PC-9 (cell line): ENCODE measurements at regions not wholly inside any gene's neighbourhood (a gene's known extent, or its start where the extent isn't known, plus 50 kb on each side); places are given as distances from the start of the nearest gene placed in this dataset.

Experiments
- BruUV-seq: library from RNA; stranded (reverse); fragments of 400-500 nt; replicated peaks from 2 replicates; lab custom pipeline; 2021; lab: Mats Ljungman, UMichigan
- CTCF ChIA-PET: fragments of 300-600 bp; sonication (Branson Sonifier 250); formaldehyde crosslinking; loops from one replicate; lab custom pipeline; 2022; ENCODE audit warnings: antibody characterized with exemption; lab: Charles Lee
- POLR2A ChIA-PET: fragments of 300-600 bp; sonication (Branson Sonifier 250); formaldehyde crosslinking; loops from one replicate; lab custom pipeline; 2022; ENCODE audit warnings: antibody characterized with exemption; ENCODE audit not compliant: unreplicated experiment; lab: Charles Lee
- DNase-seq, 2 experiments: peaks; one replicate each; pipeline versions ENCODE4 v3.0.0 to v3.0.0-alpha.2; 2015 to 2022; ENCODE audit warnings: mixed read lengths in 1 of 2
- H2AFZ ChIP-seq: fragments of 200-600 bp; sonication (generic); 2 replicates; pipeline ENCODE4 v1.8.1; 2017; ENCODE audit warnings: antibody characterized with exemption
- H3F3A ChIP-seq: fragments of 200-600 bp; sonication (generic); 2 replicates; pipeline ENCODE4 v1.8.1; 2017; ENCODE audit warnings: antibody characterized with exemption, mild to moderate bottlenecking, low read depth; ENCODE audit not compliant: insufficient read depth
- H3K27ac ChIP-seq: fragments of 200-600 bp; sonication (generic); 2 replicates; pipeline ENCODE4 v1.6.1; 2016; ENCODE audit warnings: mixed run types
- H3K27me3 ChIP-seq: fragments of 200-600 bp; sonication (generic); 2 replicates; pipeline ENCODE4 v1.6.1; 2016; ENCODE audit warnings: low read depth, mixed run types; ENCODE audit not compliant: insufficient read depth
- H3K36me3 ChIP-seq: fragments of 200-600 bp; sonication (generic); 2 replicates; pipeline ENCODE4 v1.6.1; 2016; ENCODE audit warnings: low read depth, mixed run types
- H3K4me1 ChIP-seq: fragments of 200-600 bp; sonication (generic); replicated peaks from 2 replicates; pipeline ENCODE4 v1.6.1; 2016; ENCODE audit warnings: mixed run types; ENCODE audit not compliant: insufficient read depth
- H3K4me2 ChIP-seq: fragments of 200-600 bp; sonication (generic); 2 replicates; pipeline ENCODE4 v1.6.1; 2017; ENCODE audit warnings: mixed run types
- H3K4me3 ChIP-seq: fragments of 200-600 bp; sonication (generic); 2 replicates; pipeline ENCODE4 v1.6.1; 2016; ENCODE audit warnings: mixed run types
- H3K79me2 ChIP-seq: fragments of 200-600 bp; sonication (generic); 2 replicates; pipeline ENCODE4 v1.6.1; 2017; ENCODE audit warnings: low read depth, mixed run types
- H3K9me2 ChIP-seq: fragments of 200-600 bp; sonication (generic); 2 replicates; pipeline ENCODE4 v1.8.1; 2017; ENCODE audit warnings: mild to moderate bottlenecking; ENCODE audit not compliant: insufficient read depth
- H3K9me3 ChIP-seq: fragments of 200-600 bp; sonication (generic); 2 replicates; pipeline ENCODE4 v1.8.1; 2016; ENCODE audit warnings: low read depth; ENCODE audit not compliant: insufficient read depth
- H4K20me1 ChIP-seq: fragments of 200-600 bp; sonication (generic); 2 replicates; pipeline ENCODE4 v1.8.1; 2017; ENCODE audit not compliant: insufficient read depth
- EZH2 ChIP-seq: fragments of 200-600 bp; sonication (generic); IDR thresholded peaks from 2 replicates; pipeline ENCODE4 v1.8.0; 2017; ENCODE audit warnings: antibody characterized with exemption, low read depth
- intact Hi-C: fragments of 100-400 bp; cut with micrococcal nuclease; formaldehyde crosslinking; loops from one replicate; pipeline ENCODE4 v1.10.0; 2022; ENCODE audit not compliant: unreplicated experiment
- TF ChIP-seq, protein P1 (sequence below): fragments of 200-600 bp; sonication (generic); conservative IDR thresholded peaks from 2 replicates; pipeline ENCODE4 v1.6.1; 2017; ENCODE audit warnings: mixed run types, antibody characterized with exemption, mild to moderate bottlenecking, moderate library complexity

DNA sequence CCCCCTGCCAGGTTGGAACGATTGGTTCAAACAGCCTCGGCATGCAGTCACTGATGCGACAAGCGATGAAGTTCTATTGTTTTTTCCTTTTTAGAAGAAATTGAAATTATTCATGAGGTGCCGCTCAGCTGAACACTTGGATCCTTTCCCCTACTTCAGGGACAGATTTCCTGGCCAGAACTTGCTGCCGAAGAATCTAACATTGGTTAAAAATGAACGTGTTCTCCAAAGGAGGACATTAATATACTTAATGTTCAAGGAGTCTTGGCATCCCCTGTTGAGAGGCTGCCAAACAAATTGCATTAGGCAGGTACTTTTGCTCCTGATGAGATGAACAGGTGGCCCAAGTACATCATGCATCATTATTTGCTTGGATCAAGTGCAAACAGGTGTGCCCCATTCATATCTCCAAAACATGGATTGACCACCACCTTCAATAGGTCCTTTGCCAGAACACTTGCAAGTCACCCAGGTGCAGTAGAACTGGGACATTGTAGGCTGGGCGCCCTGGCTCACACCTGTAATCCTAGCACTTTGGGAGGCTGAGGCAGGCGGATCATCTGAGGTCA is 437.2 kb downstream of the HAPSTR1 start:
- BruUV-seq = no TSS peak
- no peaks in the 10 kb centered on the region; the same call in 1 of the 2 replicates for H4K20me1 ChIP-seq
- intact Hi-C loops = no loop called here

GRCh38 chr16:9533042-9533441 is 441.6 kb downstream of the HAPSTR1 start:
- H3K36me3 ChIP-seq = no peaks in the 10 kb centered on the region
- H3K27ac ChIP-seq = no peak overlapping the region
- H3K9me3 ChIP-seq = no peaks in the 10 kb centered on the region
- intact Hi-C loops = no loop called here
- no peaks in the 10 kb centered on the region for H4K20me1 ChIP-seq
- BruUV-seq = no TSS peak
- H3K4me3 ChIP-seq = no peak overlapping the region
- no peak overlapping the region for H2AFZ ChIP-seq
- H3K4me2 ChIP-seq = no peak overlapping the region
- H3K27me3 ChIP-seq = peaks cover 3% of the 10 kb centered on the region; the same call in 1 of the 2 replicates
- no peaks in the 10 kb centered on the region for H3K9me2 ChIP-seq
- DNase-seq = no peak
- TF ChIP-seq, protein P1, sequence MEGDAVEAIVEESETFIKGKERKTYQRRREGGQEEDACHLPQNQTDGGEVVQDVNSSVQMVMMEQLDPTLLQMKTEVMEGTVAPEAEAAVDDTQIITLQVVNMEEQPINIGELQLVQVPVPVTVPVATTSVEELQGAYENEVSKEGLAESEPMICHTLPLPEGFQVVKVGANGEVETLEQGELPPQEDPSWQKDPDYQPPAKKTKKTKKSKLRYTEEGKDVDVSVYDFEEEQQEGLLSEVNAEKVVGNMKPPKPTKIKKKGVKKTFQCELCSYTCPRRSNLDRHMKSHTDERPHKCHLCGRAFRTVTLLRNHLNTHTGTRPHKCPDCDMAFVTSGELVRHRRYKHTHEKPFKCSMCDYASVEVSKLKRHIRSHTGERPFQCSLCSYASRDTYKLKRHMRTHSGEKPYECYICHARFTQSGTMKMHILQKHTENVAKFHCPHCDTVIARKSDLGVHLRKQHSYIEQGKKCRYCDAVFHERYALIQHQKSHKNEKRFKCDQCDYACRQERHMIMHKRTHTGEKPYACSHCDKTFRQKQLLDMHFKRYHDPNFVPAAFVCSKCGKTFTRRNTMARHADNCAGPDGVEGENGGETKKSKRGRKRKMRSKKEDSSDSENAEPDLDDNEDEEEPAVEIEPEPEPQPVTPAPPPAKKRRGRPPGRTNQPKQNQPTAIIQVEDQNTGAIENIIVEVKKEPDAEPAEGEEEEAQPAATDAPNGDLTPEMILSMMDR = no peak
- TF ChIP-seq EZH2 = no peak
- H3K4me1 ChIP-seq = no peaks in the 10 kb centered on the region
- H3K79me2 ChIP-seq = no peaks in the 10 kb centered on the region
- no peaks in the 10 kb centered on the region for H3F3A ChIP-seq
- ChIA-PET CTCF (no interaction called here), POLR2A (no interaction called here)

More for the DNA sequence above, 437.2 kb downstream of the HAPSTR1 start:
- Histone ChIP-seq H2AFZ (no peak overlapping the region), H3K9me3 (no peaks in the 10 kb centered on the region), H3K4me1 (no peaks in the 10 kb centered on the region), H3K36me3 (no peaks in the 10 kb centered on the region), H3K9me2 (no peaks in the 10 kb centered on the region), H3K4me3 (no peak overlapping the region), H3F3A (no peaks in the 10 kb centered on the region), H3K27ac (no peak overlapping the region), H3K4me2 (no peak overlapping the region), H3K79me2 (no peaks in the 10 kb centered on the region), H3K27me3 (peaks cover 20% of the 10 kb centered on the region; the same call in 1 of the 2 replicates)
- POLR2A ChIA-PET = no interaction called here
- CTCF ChIA-PET = no interaction called here
- TF ChIP-seq EZH2 = no peak
- TF ChIP-seq, protein P1 = no peak
- no peak for DNase-seq

DNA sequence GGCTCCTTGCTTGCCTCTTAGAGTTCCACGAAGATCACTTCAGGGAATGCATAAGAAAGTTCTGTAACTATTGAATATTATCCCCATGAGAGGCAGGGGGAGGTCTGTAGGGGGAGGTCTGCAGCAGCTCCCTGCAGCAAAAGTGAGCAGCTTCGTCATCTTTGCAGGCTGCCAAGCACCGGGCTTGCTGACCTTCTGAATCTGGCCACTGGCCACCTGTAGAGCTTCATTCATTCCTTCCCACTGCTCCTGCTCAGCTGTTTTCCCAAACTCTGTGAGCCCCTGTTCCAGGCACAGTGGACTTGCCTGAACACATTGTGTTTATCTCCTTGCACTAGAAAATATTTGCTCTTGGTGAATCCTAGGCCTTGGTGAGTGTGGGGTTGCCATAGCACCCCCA is 443.3 kb downstream of the HAPSTR1 start:
- Histone ChIP-seq H3K79me2 (no peaks in the 10 kb centered on the region), H2AFZ (no peak overlapping the region), H3K9me3 (no peaks in the 10 kb centered on the region), H3F3A (no peaks in the 10 kb centered on the region), H3K27me3 (no peaks in the 10 kb centered on the region), H3K9me2 (no peaks in the 10 kb centered on the region), H3K36me3 (no peaks in the 10 kb centered on the region), H3K27ac (no peak overlapping the region), H4K20me1 (no peaks in the 10 kb centered on the region), H3K4me2 (no peak overlapping the region), H3K4me3 (no peak overlapping the region), H3K4me1 (no peaks in the 10 kb centered on the region)
- ChIA-PET POLR2A (no interaction called here), CTCF (no interaction called here)
- BruUV-seq = no TSS peak
- no peak for TF ChIP-seq EZH2
- TF ChIP-seq, protein P1 = no peak
- intact Hi-C loops = no loop called here
- no peak for DNase-seq
